ENCODE measurements at regions not wholly inside any gene's neighbourhood (a gene's known extent, or its start where the extent isn't known, plus 50 kb on each side); places are given as distances from the start of the nearest gene placed in this dataset.

GRCh38 chr17:69620363-69620762, 205.9 kb downstream of the MAP2K6 start:
- TF ChIP-seq POLR2A (IDR thresholded peaks at IDR 0.05) = no peak
- TF ChIP-seq CTCF (IDR thresholded peaks at IDR 0.05) = no peak

Measured in upper lobe of left lung (tissue), 4 donors.